ENCODE measurements at regions not wholly inside any gene's neighbourhood (a gene's known extent, or its start where the extent isn't known, plus 50 kb on each side); places are given as distances from the start of the nearest gene placed in this dataset.

DNA sequence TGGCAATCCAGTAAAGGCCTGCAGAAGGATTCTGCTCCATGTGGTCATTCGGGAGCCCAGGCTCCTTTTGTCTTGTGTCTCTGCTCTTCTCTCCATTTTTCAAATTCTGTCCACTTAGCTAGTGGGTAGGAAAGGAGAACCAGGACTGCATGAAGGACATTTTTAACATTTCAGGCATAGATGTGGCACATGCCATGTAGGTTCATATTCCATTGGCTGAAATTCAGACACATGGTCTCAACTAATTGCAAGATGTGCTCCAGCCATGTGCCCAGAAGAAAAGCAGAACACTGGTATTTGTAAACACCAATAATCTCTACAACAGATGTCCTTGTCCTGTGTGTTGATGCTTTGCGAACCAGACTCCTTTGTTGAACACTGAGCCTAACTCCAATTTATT lies 85.2 kb upstream of the WLS start (continued):
- no peak for TF ChIP-seq JUND (IDR thresholded peaks at IDR 0.05; ENCODE audit: low read length)
- TF ChIP-seq, protein P1, sequence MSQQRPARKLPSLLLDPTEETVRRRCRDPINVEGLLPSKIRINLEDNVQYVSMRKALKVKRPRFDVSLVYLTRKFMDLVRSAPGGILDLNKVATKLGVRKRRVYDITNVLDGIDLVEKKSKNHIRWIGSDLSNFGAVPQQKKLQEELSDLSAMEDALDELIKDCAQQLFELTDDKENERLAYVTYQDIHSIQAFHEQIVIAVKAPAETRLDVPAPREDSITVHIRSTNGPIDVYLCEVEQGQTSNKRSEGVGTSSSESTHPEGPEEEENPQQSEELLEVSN (IDR thresholded peaks at IDR 0.05): no peak
- no peak for TF ChIP-seq SRF (IDR thresholded peaks at IDR 0.05; ENCODE audit: low read depth, low read length)
